K562 (cell line): ENCODE measurements at regions not wholly inside any gene's neighbourhood (a gene's known extent, or its start where the extent isn't known, plus 50 kb on each side); places are given as distances from the start of the nearest gene placed in this dataset.

Source experiments
- BCLAF1 ChIP-seq, 2 experiments: fragments of 450-650 bp in 1 of 2; IDR thresholded peaks; 2 replicates each; pipeline ENCODE4 v1.6.1; 2011 to 2017; ENCODE audit warnings: low read depth in 2 of 2, antibody characterized with exemption in 1 of 2, borderline replicate concordance in 1 of 2, low read length in 1 of 2, mild to moderate bottlenecking in 1 of 2, mixed read lengths in 1 of 2; ENCODE audit not compliant: control insufficient read depth in 1 of 2
- BCOR ChIP-seq: fragments of 450-650 bp; IDR thresholded peaks from 2 replicates; pipeline ENCODE4 v1.6.1; 2016
- ERF ChIP-seq: fragments of 450-650 bp; formaldehyde crosslinking; IDR thresholded peaks from 2 replicates; pipeline ENCODE4 v1.4.0; 2020; ENCODE audit warnings: mild to moderate bottlenecking, mixed read lengths
- FOXA1 ChIP-seq: fragments of 450-650 bp; IDR thresholded peaks from 2 replicates; pipeline ENCODE4 v1.6.1; 2016; ENCODE audit warnings: mild to moderate bottlenecking, borderline replicate concordance
- KHSRP ChIP-seq: fragments of 450-650 bp; IDR thresholded peaks from 2 replicates; pipeline ENCODE4 v1.6.1; 2017
- NFRKB ChIP-seq: fragments of 450-650 bp; IDR thresholded peaks from 2 replicates; pipeline ENCODE4 v1.6.1; 2016; ENCODE audit warnings: low read depth
- POU5F1 ChIP-seq: fragments of 150-350 bp; IDR thresholded peaks from 2 replicates; pipeline ENCODE4 v1.6.1; 2014; ENCODE audit warnings: borderline replicate concordance, low read length, low read depth, mild to moderate bottlenecking; ENCODE audit not compliant: partially characterized antibody
- RFX5 ChIP-seq: IDR thresholded peaks from 2 replicates; pipeline ENCODE4 v1.6.1; 2011; ENCODE audit warnings: low read depth, mild to moderate bottlenecking, improper control_type of control experiment, low read length
- SP2 ChIP-seq: IDR thresholded peaks from 2 replicates; pipeline ENCODE4 v1.6.1; 2011; ENCODE audit warnings: mild to moderate bottlenecking, low read depth, low read length, moderate library complexity; ENCODE audit not compliant: poor library complexity, severe bottlenecking; ENCODE audit errors: extremely low read depth
- SRSF3 ChIP-seq: fragments of 200-400 bp; formaldehyde crosslinking; IDR thresholded peaks from 2 replicates; pipeline ENCODE4 v1.6.1; 2016; ENCODE audit warnings: mild to moderate bottlenecking, low read length, moderate library complexity; ENCODE audit not compliant: insufficient read depth
- THAP7 ChIP-seq: fragments of 250-450 bp; sonication (Bioruptor Pico); IDR thresholded peaks from 2 replicates; pipeline ENCODE4 v1.5.0; 2021
- ZNF561 ChIP-seq: fragments of 450-650 bp; formaldehyde crosslinking; conservative IDR thresholded peaks from 2 replicates; pipeline ENCODE4 v1.4.0; 2020; ENCODE audit warnings: mild to moderate bottlenecking, moderate library complexity

GRCh38 chr10:124185084-124185483 is 91.7 kb upstream of the CHST15 start (continued):
- TF ChIP-seq NFRKB: no peak
- TF ChIP-seq RFX5: no peak
- TF ChIP-seq THAP7 (CRISPR knock-in tag): no peak
- no peak for TF ChIP-seq KHSRP
- TF ChIP-seq FOXA1: no peak
- no peak for TF ChIP-seq BCOR
- no peak for TF ChIP-seq POU5F1
- no peak for TF ChIP-seq ZNF561 (CRISPR knock-in tag)
- TF ChIP-seq SRSF3: no peak
- no peak for TF ChIP-seq ERF (CRISPR knock-in tag)
- TF ChIP-seq SP2: no peak
- no peak for TF ChIP-seq BCLAF1 (IDR thresholded peaks at IDR 0.05; ENCODE audit: borderline replicate concordance in 1 of 2, control insufficient read depth in 1 of 2, low read depth in 2 of 2, low read length in 1 of 2)
